ENCODE measurements at regions not wholly inside any gene's neighbourhood (a gene's known extent, or its start where the extent isn't known, plus 50 kb on each side); places are given as distances from the start of the nearest gene placed in this dataset.

GRCh38 chr14:34365309-34365915 is 96.6 kb downstream of the SPTSSA start:
- H3K27me3 ChIP-seq (ENCODE audit: control insufficient read depth, insufficient read depth, low read length) = no peaks in the 10 kb centered on the region
- H3K36me3 ChIP-seq (ENCODE audit: control insufficient read depth, insufficient read depth, low read length) = no peaks in the 10 kb centered on the region
- H3K9ac ChIP-seq (ENCODE audit: low read length) = no peak overlapping the region
- H3K27ac ChIP-seq (ENCODE audit: low read depth, low read length) = no peak overlapping the region
- no peak overlapping the region for H3K4me3 ChIP-seq (ENCODE audit: low read depth, low read length)
- no peaks in the 10 kb centered on the region for H3K9me3 ChIP-seq (ENCODE audit: control insufficient read depth, insufficient read depth, low read depth, low read length)
- no peaks in the 10 kb centered on the region for H3K4me1 ChIP-seq (ENCODE audit: control insufficient read depth, insufficient read depth, low read length)

- H3K4me1 ChIP-seq (ENCODE audit: control insufficient read depth, insufficient read depth, low read length) = peaks cover 5% of the 10 kb centered on the region; the same call in 1 of the 2 replicates
- no peak overlapping the region for H3K9ac ChIP-seq (ENCODE audit: low read length)
Measured at GRCh38 chr14:34364201-34364600, 97.8 kb downstream of the SPTSSA start.

GRCh38 chr14:34363733-34364134 is 98.3 kb downstream of the SPTSSA start:
- Histone ChIP-seq H3K4me1 (ENCODE audit: control insufficient read depth, insufficient read depth, low read length) (peaks cover 5% of the 10 kb centered on the region; the same call in 1 of the 2 replicates), H3K4me3 (ENCODE audit: low read depth, low read length) (no peak overlapping the region), H3K27me3 (ENCODE audit: control insufficient read depth, insufficient read depth, low read length) (no peaks in the 10 kb centered on the region), H3K9ac (ENCODE audit: low read length) (no peak overlapping the region), H3K9me3 (ENCODE audit: control insufficient read depth, insufficient read depth, low read depth, low read length) (no peaks in the 10 kb centered on the region), H3K36me3 (ENCODE audit: control insufficient read depth, insufficient read depth, low read length) (no peaks in the 10 kb centered on the region), H3K27ac (ENCODE audit: low read depth, low read length) (no peak overlapping the region)

More at GRCh38 chr14:34364201-34364600, 97.8 kb downstream of the SPTSSA start:
- no peak overlapping the region for H3K4me3 ChIP-seq (ENCODE audit: low read depth, low read length)
- H3K27me3 ChIP-seq (ENCODE audit: control insufficient read depth, insufficient read depth, low read length) = no peaks in the 10 kb centered on the region
- no peak overlapping the region for H3K27ac ChIP-seq (ENCODE audit: low read depth, low read length)
- no peaks in the 10 kb centered on the region for H3K36me3 ChIP-seq (ENCODE audit: control insufficient read depth, insufficient read depth, low read length)
- no peaks in the 10 kb centered on the region for H3K9me3 ChIP-seq (ENCODE audit: control insufficient read depth, insufficient read depth, low read depth, low read length)

- no peak overlapping the region for H3K9ac ChIP-seq (ENCODE audit: low read length)
- no peak overlapping the region for H3K27ac ChIP-seq (ENCODE audit: low read depth, low read length)
Measured at GRCh38 chr14:34362641-34363251, 99.3 kb downstream of the SPTSSA start.

GRCh38 chr14:34361504-34362011 is 100.5 kb downstream of the SPTSSA start:
- Histone ChIP-seq H3K36me3 (ENCODE audit: control insufficient read depth, insufficient read depth, low read length) (no peaks in the 10 kb centered on the region), H3K4me3 (ENCODE audit: low read depth, low read length) (no peak overlapping the region), H3K4me1 (ENCODE audit: control insufficient read depth, insufficient read depth, low read length) (peaks cover 5% of the 10 kb centered on the region; the same call in 1 of the 2 replicates), H3K27ac (ENCODE audit: low read depth, low read length) (no peak overlapping the region), H3K9ac (ENCODE audit: low read length) (no peak overlapping the region), H3K9me3 (ENCODE audit: control insufficient read depth, insufficient read depth, low read depth, low read length) (no peaks in the 10 kb centered on the region), H3K27me3 (ENCODE audit: control insufficient read depth, insufficient read depth, low read length) (no peaks in the 10 kb centered on the region)

More at GRCh38 chr14:34362641-34363251, 99.3 kb downstream of the SPTSSA start:
- peaks cover 5% of the 10 kb centered on the region; the same call in 1 of the 2 replicates for H3K4me1 ChIP-seq (ENCODE audit: control insufficient read depth, insufficient read depth, low read length)
- no peaks in the 10 kb centered on the region for H3K9me3 ChIP-seq (ENCODE audit: control insufficient read depth, insufficient read depth, low read depth, low read length)
- no peaks in the 10 kb centered on the region for H3K27me3 ChIP-seq (ENCODE audit: control insufficient read depth, insufficient read depth, low read length)
- no peaks in the 10 kb centered on the region for H3K36me3 ChIP-seq (ENCODE audit: control insufficient read depth, insufficient read depth, low read length)
- no peak overlapping the region for H3K4me3 ChIP-seq (ENCODE audit: low read depth, low read length)

GRCh38 chr14:34359420-34360117 is 102.5 kb downstream of the SPTSSA start:
- H3K27me3 ChIP-seq (ENCODE audit: control insufficient read depth, insufficient read depth, low read length) = no peaks in the 10 kb centered on the region
- no peaks in the 10 kb centered on the region for H3K9me3 ChIP-seq (ENCODE audit: control insufficient read depth, insufficient read depth, low read depth, low read length)
- no peak overlapping the region for H3K4me3 ChIP-seq (ENCODE audit: low read depth, low read length)
- H3K9ac ChIP-seq (ENCODE audit: low read length) = no peak overlapping the region
- no peak overlapping the region for H3K27ac ChIP-seq (ENCODE audit: low read depth, low read length)
- H3K36me3 ChIP-seq (ENCODE audit: control insufficient read depth, insufficient read depth, low read length) = no peaks in the 10 kb centered on the region
- peaks cover 5% of the 10 kb centered on the region; the same call in 1 of the 2 replicates for H3K4me1 ChIP-seq (ENCODE audit: control insufficient read depth, insufficient read depth, low read length)

- no peak overlapping the region for H3K9ac ChIP-seq (ENCODE audit: low read length)
Measured at GRCh38 chr14:34356264-34356654, 105.8 kb downstream of the SPTSSA start.

GRCh38 chr14:34355584-34356263 is 106.3 kb downstream of the SPTSSA start:
- no peak overlapping the region for H3K27ac ChIP-seq (ENCODE audit: low read depth, low read length)
- H3K9ac ChIP-seq (ENCODE audit: low read length) = no peak overlapping the region
- no peaks in the 10 kb centered on the region for H3K36me3 ChIP-seq (ENCODE audit: control insufficient read depth, insufficient read depth, low read length)
- H3K4me1 ChIP-seq (ENCODE audit: control insufficient read depth, insufficient read depth, low read length) = peaks cover 5% of the 10 kb centered on the region; the same call in 1 of the 2 replicates
- no peaks in the 10 kb centered on the region for H3K27me3 ChIP-seq (ENCODE audit: control insufficient read depth, insufficient read depth, low read length)
- H3K9me3 ChIP-seq (ENCODE audit: control insufficient read depth, insufficient read depth, low read depth, low read length) = no peaks in the 10 kb centered on the region
- H3K4me3 ChIP-seq (ENCODE audit: low read depth, low read length) = no peak overlapping the region

More at GRCh38 chr14:34356264-34356654, 105.8 kb downstream of the SPTSSA start:
- H3K36me3 ChIP-seq (ENCODE audit: control insufficient read depth, insufficient read depth, low read length) = no peaks in the 10 kb centered on the region
- H3K27ac ChIP-seq (ENCODE audit: low read depth, low read length) = no peak overlapping the region
- H3K27me3 ChIP-seq (ENCODE audit: control insufficient read depth, insufficient read depth, low read length) = no peaks in the 10 kb centered on the region
- H3K9me3 ChIP-seq (ENCODE audit: control insufficient read depth, insufficient read depth, low read depth, low read length) = no peaks in the 10 kb centered on the region
- no peak overlapping the region for H3K4me3 ChIP-seq (ENCODE audit: low read depth, low read length)
- peaks cover 5% of the 10 kb centered on the region; the same call in 1 of the 2 replicates for H3K4me1 ChIP-seq (ENCODE audit: control insufficient read depth, insufficient read depth, low read length)

- Histone ChIP-seq H3K4me3 (ENCODE audit: low read depth, low read length) (no peak overlapping the region), H3K27me3 (ENCODE audit: control insufficient read depth, insufficient read depth, low read length) (no peaks in the 10 kb centered on the region), H3K9ac (ENCODE audit: low read length) (no peak overlapping the region), H3K4me1 (ENCODE audit: control insufficient read depth, insufficient read depth, low read length) (peaks cover 2% of the 10 kb centered on the region; the same call in 1 of the 2 replicates), H3K9me3 (ENCODE audit: control insufficient read depth, insufficient read depth, low read depth, low read length) (no peaks in the 10 kb centered on the region), H3K36me3 (ENCODE audit: control insufficient read depth, insufficient read depth, low read length) (no peaks in the 10 kb centered on the region), H3K27ac (ENCODE audit: low read depth, low read length) (no peak overlapping the region)
Measured at GRCh38 chr14:34354556-34354955, 107.5 kb downstream of the SPTSSA start.

GRCh38 chr14:34350903-34351302 is 111.1 kb downstream of the SPTSSA start:
- H3K27me3 ChIP-seq (ENCODE audit: control insufficient read depth, insufficient read depth, low read length) = no peaks in the 10 kb centered on the region

More at GRCh38 chr14:34350903-34351302, 111.1 kb downstream of the SPTSSA start:
- H3K4me1 ChIP-seq (ENCODE audit: control insufficient read depth, insufficient read depth, low read length) = no peaks in the 10 kb centered on the region
- no peaks in the 10 kb centered on the region for H3K36me3 ChIP-seq (ENCODE audit: control insufficient read depth, insufficient read depth, low read length)
- no peak overlapping the region for H3K27ac ChIP-seq (ENCODE audit: low read depth, low read length)
- peaks cover 19% of the 10 kb centered on the region for H3K9me3 ChIP-seq (ENCODE audit: control insufficient read depth, insufficient read depth, low read depth, low read length)
- no peak overlapping the region for H3K4me3 ChIP-seq (ENCODE audit: low read depth, low read length)
- no peak overlapping the region for H3K9ac ChIP-seq (ENCODE audit: low read length)
